ENCODE measurements at regions not wholly inside any gene's neighbourhood (a gene's known extent, or its start where the extent isn't known, plus 50 kb on each side); places are given as distances from the start of the nearest gene placed in this dataset.
"Not testable (repeated sequence)": the region's sequence is repeated elsewhere in the genome, so short reads cannot be mapped to it uniquely, and the experiment has no call there.

DNA sequence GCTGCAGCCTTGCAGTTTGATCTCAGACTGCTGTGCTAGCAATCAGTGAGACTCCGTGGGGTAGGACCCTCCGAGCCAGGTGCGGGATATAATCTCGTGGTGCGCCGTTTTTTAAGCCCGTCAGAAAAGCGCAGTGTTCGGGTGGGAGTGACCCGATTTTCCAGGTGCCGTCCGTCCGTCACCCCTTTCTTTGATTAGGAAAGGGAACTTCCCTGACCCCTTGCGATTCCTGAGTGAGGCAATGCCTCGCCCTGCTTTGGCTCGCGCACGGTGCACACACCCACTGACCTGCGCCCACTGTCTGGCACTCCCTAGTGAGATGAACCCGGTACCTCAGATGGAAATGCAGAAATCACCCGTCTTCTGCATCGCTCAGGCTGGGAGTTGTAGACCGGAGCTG is 203.2 kb downstream of the SNCAIP start:
- in situ Hi-C loops (cut with HindIII; ENCODE audit: low pct_unique_long_range_greater_than_20kb, low sequenced_read_pairs), result not testable (repeated sequence)

DNA sequence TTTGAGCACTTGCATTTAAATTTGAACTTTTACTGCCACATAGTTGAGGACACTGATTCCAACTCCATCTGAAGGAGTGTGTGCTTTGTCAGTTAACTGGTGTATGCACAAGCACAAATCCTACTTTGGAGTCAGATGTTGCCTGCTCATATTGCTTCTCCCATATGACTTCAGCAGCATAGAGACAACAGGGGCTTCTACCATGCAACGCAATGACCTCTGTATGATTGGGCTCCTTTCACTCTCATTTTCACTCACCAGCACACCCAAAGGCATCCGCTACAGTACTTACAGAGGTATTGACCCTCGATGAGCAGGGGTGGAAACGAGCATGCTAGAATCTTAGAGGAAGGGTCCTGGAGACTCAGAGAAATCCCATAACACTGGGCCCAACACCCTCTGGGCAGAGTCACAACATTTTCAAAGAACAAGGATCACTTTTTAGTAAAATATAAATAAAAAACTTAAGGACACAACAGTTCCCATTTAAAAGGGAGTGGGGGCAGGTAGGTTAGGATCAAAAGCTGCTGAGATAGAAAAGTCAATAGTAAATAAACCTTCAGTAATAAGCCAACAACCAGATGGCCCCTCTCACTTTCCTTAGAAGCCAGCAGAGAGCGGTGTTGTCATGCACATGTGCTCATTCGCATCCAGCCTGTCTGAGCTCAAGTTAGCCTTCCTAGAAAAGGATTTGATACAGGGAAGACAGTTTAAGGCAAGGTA is 203.8 kb downstream of the SNCAIP start:
- in situ Hi-C loops (cut with HindIII; ENCODE audit: low pct_unique_long_range_greater_than_20kb, low sequenced_read_pairs), result no loop called here
- DNase-seq (ENCODE audit: low read depth), result no peak

More for the DNA sequence above, 203.2 kb downstream of the SNCAIP start:
- DNase-seq (ENCODE audit: low read depth), result not testable (repeated sequence)

DNA sequence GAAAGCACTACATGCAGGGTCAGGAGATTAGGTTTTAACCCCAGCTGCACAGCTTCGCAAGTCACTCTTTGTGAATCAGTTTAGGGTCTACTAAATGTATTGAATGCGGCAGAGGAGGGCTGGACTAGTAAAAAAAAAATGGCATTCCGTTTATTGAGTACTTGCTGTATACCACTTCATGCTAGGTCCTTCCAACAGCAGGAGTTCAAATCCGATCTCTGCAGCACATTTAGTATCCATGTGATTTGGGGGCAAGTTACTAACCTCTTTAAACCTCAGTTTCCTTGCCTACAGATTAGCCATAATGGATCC is 204.4 kb downstream of the SNCAIP start:
- in situ Hi-C loops (cut with HindIII; ENCODE audit: low pct_unique_long_range_greater_than_20kb, low sequenced_read_pairs), result no loop called here
- no peak for DNase-seq (ENCODE audit: low read depth)

DNA sequence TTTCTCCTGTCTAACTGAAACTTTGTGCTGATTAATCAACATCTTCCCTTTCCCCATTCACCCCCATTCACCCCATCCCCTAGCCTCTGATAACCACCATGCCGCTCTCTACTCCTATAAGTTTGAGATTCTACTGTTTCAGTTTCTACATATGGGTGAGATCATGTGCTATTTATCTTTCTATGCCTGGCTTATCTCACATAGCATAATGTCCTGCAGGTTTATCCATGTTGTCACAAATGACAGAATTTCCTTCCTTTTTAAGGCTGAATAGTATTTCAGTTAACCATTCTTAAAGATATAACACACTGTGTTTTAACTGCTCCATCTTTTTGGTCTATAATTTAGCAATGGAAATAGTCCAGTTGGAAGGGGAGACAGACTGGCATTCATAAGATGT is 205.1 kb downstream of the SNCAIP start:
- no peak for DNase-seq (ENCODE audit: low read depth)
- in situ Hi-C loops (cut with HindIII; ENCODE audit: low pct_unique_long_range_greater_than_20kb, low sequenced_read_pairs), result no loop called here

DNA sequence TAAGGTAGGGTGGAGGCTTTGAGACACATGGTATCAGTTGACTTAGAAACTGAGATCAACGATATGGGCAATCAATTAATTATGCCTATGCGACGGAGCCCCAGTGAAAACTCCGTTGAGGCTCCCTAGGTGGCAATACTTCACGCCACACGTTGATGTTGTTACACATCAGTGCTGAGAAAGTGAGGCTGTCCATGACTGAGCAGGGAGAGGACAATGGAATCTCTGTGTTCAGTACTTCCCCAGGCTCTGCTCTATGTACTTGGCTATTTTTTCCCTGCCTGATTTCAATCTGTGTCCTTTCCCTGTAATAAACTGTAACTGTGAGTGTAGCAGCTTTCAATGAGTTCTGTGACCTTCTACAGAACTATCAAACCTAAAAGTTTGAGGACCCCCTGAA is 211.7 kb downstream of the SNCAIP start:
- in situ Hi-C loops (cut with HindIII; ENCODE audit: low pct_unique_long_range_greater_than_20kb, low sequenced_read_pairs), result no loop called here
- DNase-seq (ENCODE audit: low read depth), result no peak

DNA sequence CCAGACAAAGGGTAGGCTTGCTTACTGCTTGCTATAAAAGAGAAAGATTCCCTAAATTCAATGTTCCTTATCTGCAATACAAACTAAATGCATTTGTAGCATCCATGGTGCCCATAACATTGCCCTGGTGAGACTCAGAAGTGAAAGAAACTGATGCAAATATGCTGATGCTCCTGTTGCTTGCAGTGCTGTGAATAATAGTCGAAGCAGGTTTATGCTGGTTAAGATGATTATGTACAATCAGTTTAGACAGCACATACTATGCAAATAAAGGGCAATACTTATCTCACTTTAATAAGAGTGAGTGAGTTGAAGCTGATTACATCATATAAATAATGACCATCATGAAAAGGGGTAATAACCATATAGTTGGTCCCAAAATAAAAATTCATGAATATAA is 215.5 kb downstream of the SNCAIP start:
- in situ Hi-C loops (cut with HindIII; ENCODE audit: low pct_unique_long_range_greater_than_20kb, low sequenced_read_pairs), result no loop called here
- DNase-seq (ENCODE audit: low read depth), result no peak

DNA sequence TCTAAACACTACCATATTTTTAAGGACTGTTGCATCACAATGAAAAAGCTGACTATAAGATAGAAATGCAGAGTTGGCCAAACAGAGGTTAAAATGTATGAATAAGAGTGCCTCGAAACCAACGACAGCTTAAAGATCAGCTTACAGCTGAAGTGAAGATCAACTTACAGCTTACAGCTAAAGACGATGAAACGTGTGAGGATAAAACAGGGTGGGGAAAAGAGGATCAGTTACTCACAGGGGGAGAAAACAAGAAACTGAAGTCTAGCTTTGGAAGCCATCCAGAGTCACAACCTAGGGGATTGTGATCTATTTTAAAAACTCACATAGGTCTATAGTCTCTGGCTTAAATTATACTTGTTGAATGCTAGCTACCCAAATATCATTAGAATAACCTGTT is 220.0 kb downstream of the SNCAIP start:
- in situ Hi-C loops (cut with HindIII; ENCODE audit: low pct_unique_long_range_greater_than_20kb, low sequenced_read_pairs), result no loop called here
- DNase-seq (ENCODE audit: low read depth), result no peak

DNA sequence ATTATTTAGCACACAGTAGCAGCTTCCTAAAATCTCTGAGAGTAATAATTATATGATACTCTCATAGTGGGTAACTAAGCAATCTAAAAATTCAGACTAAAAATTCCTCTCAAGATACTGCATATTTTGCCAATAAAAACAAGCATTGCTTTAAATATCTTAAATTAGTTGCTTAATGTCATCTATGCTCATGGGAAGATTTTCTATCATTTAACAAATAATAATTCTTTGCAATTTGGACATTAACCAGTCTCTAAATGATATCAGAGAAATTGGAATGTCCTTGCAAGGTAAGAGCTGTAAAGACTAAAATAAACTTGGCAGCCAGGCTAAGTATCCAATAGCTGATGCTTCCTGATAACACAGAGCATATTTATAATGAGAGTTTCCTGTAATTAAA is 221.8 kb downstream of the SNCAIP start:
- in situ Hi-C loops (cut with HindIII; ENCODE audit: low pct_unique_long_range_greater_than_20kb, low sequenced_read_pairs), result no loop called here
- no peak for DNase-seq (ENCODE audit: low read depth)

DNA sequence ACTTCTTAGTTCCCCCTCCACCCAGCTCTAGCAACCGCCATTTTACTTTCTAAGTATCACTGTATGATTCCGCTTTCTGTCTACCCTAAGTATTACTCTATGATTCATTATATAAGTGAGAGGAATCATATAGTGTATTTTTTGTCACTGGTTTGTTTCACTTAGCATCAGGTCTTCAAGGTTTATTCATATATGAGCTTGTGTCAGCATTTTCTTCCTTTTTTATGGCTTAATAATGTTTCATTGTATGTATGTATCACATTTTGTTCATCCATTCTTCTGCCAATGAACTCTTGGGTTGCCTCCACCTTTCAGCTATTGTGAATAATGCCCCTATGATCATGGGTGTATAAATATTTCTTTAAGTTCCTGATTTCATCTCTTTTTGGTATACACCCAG is 222.8 kb downstream of the SNCAIP start:
- in situ Hi-C loops (cut with HindIII; ENCODE audit: low pct_unique_long_range_greater_than_20kb, low sequenced_read_pairs), result no loop called here

DNA sequence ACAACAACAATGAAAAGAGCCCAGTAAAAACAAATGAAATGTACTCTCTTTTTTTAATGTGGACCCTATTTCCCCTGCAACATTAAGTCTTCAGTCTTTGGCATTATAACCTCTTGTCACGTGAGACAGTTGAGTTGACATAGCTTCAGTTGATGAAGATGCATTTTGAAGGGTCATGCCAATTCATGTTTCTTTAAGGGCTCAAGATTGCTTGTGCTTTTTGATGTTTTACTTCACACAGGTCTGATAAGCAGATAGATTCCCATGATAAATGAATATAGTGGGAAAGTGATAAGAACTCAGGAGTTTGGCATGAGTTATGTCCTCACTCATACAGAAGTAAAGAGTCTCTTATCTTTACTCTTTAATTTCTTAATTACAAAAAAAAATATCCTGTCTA is 229.4 kb downstream of the SNCAIP start:
- in situ Hi-C loops (cut with HindIII; ENCODE audit: low pct_unique_long_range_greater_than_20kb, low sequenced_read_pairs), result no loop called here

More for the DNA sequence above, 222.8 kb downstream of the SNCAIP start:
- DNase-seq (ENCODE audit: low read depth), result no peak

DNA sequence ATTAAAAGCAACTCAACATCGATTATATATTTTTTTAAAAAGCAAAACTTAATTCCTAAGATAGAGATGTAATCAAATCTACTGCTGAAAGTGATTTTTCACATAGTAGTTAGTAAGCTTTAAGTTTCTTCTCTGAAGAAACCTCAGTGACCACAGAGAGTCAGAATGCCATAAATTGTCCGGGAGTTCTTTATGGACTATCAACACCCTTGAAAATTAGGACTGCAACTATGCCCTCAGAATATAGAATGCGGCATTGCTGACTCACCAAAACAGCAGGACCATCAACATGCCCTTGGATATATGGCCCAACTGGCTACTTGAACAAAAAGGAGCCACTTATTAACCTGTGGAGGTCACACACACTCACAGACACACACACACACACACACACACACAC is 228.9 kb upstream of the SNX2 start:
- in situ Hi-C loops (cut with HindIII; ENCODE audit: low pct_unique_long_range_greater_than_20kb, low sequenced_read_pairs), result no loop called here
- DNase-seq (ENCODE audit: low read depth), result no peak

More for the DNA sequence above, 229.4 kb downstream of the SNCAIP start:
- no peak for DNase-seq (ENCODE audit: low read depth)

DNA sequence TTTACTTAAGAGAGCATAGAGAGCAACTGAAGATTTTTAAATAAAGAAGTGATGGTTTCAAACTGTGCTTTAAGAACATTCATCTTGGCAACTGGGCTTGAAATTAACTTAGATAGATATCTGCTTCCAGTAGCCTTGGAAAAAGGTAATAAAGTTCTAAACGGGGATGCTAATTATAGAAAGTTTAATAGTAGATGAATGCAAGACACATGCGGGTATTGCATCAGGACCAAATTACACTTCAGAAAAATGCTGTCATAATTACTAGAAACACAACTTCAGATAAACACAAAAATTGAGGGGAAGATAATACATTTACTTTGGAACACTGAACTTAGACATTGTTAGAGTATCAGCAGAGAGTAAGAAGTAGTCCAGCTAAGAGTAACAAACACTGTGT is 227.7 kb upstream of the SNX2 start:
- in situ Hi-C loops (cut with HindIII; ENCODE audit: low pct_unique_long_range_greater_than_20kb, low sequenced_read_pairs), result no loop called here
- no peak for DNase-seq (ENCODE audit: low read depth)

DNA sequence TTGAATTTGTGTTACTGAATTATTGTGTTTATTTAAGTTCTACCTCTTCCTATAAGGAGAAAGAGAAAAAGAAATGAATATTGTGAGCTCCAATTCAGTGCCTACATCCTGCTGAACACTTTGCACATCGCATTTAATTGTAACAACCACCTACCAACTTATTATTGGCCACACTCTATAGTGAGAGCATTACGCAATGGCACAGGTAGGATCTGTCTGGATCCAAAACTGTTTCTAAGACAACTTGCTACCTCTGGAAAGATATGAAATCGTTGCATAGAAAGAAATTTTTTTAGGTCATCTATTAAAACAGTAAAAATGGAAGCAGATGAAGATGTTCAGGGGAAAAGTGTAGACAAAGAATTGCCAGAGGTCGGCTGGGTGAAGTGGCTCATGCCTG is 227.2 kb upstream of the SNX2 start:
- in situ Hi-C loops (cut with HindIII; ENCODE audit: low pct_unique_long_range_greater_than_20kb, low sequenced_read_pairs), result no loop called here

DNA sequence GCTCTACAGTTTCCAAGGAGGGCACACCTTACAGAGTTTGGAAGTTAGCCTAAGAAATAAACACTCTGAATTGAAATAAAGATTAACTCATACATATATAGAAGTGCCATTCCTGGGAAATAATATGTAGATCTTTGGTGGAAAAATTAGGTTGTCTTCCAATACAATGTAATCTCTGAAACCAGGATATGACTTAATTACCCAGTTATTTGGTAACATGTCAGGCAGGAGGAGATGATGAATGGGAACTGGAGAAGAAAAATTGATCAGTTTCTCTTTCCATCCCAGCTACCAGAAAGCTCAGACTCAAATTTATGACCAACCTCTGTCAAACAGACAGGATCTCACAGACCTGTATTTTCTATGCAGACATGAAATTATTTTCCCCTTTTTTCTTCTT is 215.2 kb upstream of the SNX2 start:
- DNase-seq (ENCODE audit: low read depth), result no peak
- in situ Hi-C loops (cut with HindIII; ENCODE audit: low pct_unique_long_range_greater_than_20kb, low sequenced_read_pairs), result no loop called here

More for the DNA sequence above, 227.2 kb upstream of the SNX2 start:
- no peak for DNase-seq (ENCODE audit: low read depth)

DNA sequence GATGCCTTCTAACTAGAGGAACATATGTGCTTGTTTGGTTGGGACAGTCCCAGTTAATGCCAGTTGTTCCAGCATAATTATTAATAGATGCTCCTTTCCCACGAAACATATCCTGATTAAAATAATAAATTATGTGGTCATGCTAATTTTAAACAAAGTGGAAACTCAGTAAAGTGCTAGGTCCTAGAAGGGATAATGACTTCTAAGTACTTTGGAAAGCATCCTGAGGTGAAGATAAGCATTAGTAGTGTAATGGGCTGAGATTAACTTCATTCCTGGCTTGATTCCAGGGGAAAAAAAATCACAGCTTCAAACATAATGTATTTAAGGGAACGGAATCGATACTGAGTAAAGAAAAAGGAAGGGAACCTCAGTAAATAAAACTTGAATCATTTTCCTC is 213.7 kb upstream of the SNX2 start:
- in situ Hi-C loops (cut with HindIII; ENCODE audit: low pct_unique_long_range_greater_than_20kb, low sequenced_read_pairs), result no loop called here
- no peak for DNase-seq (ENCODE audit: low read depth)

DNA sequence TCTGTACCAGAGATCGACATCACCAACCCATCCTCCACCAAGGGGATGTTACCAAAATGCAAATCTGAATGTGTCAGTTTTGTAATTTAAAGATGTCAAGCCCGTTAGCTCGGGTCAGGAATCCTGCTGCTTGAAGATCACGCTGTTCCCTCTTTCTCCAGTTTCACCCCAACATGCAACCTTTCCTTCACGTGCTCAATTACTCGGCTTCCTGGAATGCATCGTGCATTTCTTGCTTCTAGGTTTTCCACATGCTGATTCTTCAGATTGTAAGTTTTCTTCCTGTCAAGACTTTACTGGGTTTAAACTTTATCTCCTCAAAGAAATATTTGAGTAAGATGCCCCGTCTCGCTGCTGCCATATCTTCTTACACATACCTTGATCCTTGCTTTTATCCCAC is 209.5 kb upstream of the SNX2 start:
- DNase-seq (ENCODE audit: low read depth), result no peak
- in situ Hi-C loops (cut with HindIII; ENCODE audit: low pct_unique_long_range_greater_than_20kb, low sequenced_read_pairs), result no loop called here

DNA sequence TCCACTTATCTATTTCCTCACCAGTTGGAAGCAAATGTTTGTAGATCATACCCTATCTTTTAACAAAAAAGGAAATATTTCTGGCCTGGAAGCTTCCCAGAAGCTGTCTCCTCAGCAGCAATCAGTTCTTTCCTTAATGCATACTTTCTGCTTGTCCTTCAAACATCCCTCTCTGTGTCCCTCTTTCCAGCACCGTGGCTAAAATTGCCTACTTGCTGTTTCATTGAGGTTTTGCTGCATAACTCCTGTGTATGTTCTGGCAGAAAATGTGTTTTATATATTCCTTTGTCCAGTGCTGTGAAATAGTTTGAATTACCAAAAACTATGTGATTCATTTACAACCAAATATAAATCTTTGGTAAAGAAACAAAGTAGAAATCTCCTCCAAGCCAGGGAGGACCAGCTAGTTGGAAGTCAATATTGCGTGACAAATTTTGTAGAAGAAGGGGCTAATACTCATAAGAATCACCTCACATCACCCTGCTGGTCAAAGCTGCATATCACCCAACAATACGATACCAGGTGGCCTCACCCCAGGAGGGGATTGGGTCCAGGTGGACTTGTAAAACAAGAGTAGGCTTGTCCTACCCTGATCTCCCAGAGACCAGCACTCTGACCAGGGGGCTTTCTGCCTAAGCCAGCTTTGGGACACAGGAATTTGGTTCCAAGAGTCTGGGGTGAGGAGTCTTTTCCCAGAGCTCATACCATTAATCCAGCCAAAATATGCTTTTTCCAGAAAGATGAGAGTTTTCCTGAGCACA is 198.4 kb upstream of the SNX2 start:
- in situ Hi-C loops (cut with HindIII; ENCODE audit: low pct_unique_long_range_greater_than_20kb, low sequenced_read_pairs), result no loop called here
- DNase-seq (ENCODE audit: low read depth), result no peak

DNA sequence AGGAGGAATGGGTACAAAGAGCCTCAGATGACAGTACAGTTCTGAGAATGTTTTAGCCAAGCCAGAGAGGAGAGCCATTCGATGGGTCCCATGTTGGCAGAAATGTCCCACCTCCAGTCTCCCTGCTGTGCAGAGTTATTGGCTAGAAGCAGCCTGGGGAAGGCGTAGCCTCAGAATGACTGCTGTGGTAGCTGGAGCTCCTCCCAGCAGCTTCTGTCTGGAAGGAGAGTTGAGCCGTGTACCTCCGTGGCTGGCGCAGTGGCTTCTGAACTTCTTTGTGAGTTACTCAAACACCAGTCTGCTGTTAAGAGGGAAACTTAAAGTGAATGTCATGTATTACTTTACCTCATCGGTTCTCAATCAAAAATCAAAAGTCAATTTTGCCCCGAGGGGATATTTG is 193.3 kb upstream of the SNX2 start:
- DNase-seq (ENCODE audit: low read depth), result no peak
- in situ Hi-C loops (cut with HindIII; ENCODE audit: low pct_unique_long_range_greater_than_20kb, low sequenced_read_pairs), result no loop called here

DNA sequence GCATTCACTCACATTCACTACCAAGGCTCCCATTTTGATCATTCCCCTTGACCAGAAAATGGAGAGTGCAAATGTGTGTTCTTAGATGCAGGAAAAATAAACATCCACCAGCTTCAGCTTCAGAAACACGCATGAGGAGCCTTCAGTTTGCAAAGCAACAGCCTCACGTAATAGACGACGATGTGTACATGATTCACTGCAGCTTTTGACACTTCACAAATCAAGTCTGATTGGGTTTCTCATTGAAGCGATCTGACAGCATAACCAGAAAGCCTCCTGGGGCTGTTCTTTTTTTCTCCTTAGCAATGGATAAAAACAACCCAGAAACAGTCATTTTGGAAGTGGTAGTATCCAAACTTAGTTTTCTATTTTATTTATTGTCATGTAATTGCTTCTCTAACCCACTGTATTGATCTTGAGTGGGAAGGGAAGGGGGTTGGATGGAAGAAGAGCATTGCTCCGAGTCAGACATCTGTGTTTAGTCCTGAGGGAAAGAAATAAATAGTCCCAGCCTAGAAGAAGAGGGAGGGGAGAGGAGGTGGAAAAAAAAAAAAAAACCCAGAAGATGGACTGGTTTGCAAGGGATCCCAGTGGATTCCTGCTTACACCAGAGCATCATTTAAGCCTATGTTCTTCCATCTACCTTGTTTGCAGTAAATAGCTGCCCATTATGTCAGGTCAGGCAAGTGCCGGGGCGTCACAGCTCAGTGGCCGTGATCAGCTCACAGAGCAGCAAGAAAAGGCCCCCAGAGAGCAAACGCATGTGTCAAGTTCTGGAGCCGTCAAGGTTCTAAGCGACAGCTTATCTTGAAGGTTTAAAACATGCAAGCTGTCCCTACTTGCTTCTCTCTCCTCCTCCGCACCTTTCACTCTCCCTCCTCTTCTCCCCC is 190.2 kb upstream of the SNX2 start:
- in situ Hi-C loops (cut with HindIII; ENCODE audit: low pct_unique_long_range_greater_than_20kb, low sequenced_read_pairs), result no loop called here

More for the DNA sequence above, 190.2 kb upstream of the SNX2 start:
- no peak for DNase-seq (ENCODE audit: low read depth)

Data from Caki2 (cell line).